ENCODE measurements at regions not wholly inside any gene's neighbourhood (a gene's known extent, or its start where the extent isn't known, plus 50 kb on each side); places are given as distances from the start of the nearest gene placed in this dataset.

DNA sequence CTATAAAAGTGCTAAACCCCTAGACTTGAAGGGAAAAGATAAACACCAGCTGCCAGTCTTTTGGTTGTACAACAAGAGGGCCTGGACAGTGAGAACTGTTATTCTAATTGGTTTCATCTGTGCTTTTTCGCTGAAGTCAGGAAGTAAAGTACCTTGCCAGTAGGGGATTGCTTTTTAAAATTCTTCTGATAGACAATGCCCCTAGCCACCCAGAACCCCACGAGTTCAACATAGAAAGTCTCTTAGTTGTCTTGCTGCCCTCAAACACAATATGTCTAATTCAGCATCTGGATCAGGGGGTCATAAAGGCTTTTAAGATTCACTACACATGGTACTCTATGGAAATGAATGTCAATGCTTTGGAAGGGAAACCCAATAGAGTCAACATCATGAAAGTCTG is 289.2 kb downstream of the TBX15 start:
- Histone ChIP-seq H3K79me2 (ENCODE audit: insufficient read depth, low read length) (no peaks in the 10 kb centered on the region), H3K27me3 (ENCODE audit: control insufficient read depth in 1 of 2, insufficient read depth in 2 of 2, low read length in 2 of 2) (no peaks in the 10 kb centered on the region), H4K20me1 (ENCODE audit: insufficient read depth, low read length) (no peaks in the 10 kb centered on the region), H3K4me3 (replicated peaks in 1 of 3; ENCODE audit: insufficient read depth in 1 of 3, low read depth in 2 of 3, low read length in 3 of 3) (no peak overlapping the region), H3K27ac (ENCODE audit: extremely low read length, insufficient read depth, low read length) (no peak overlapping the region), H3K36me3 (replicated peaks in 1 of 2; ENCODE audit: control insufficient read depth in 1 of 2, insufficient read depth in 2 of 2, low read length in 2 of 2) (no peaks in the 10 kb centered on the region), H3K4me1 (ENCODE audit: insufficient read depth, low read length) (no peaks in the 10 kb centered on the region), H2AFZ (ENCODE audit: low read length) (no peak overlapping the region), H3K9ac (ENCODE audit: insufficient read depth, low read depth, low read length) (no peak overlapping the region), H3K9me3 (ENCODE audit: low read length) (no peaks in the 10 kb centered on the region), H3K4me2 (ENCODE audit: low read depth, low read length) (no peak overlapping the region)
- intact Hi-C loops (cut with micrococcal nuclease; ENCODE audit: unreplicated experiment), result no loop called here
- 13% methylated on average over 2 of the region's 2 CpGs for WGBS (ENCODE audit: low lambda C conversion rate)
- FAIRE-seq (no peak), DNase-seq (ENCODE audit: low spot score) (no peak), ATAC-seq (no peak)
- no peak for TF ChIP-seq ZNF660 (CRISPR knock-in tag; IDR thresholded peaks at IDR 0.05; ENCODE audit: borderline replicate concordance, low read depth)
- no peak for TF ChIP-seq STAT6 (CRISPR knock-in tag; IDR thresholded peaks at IDR 0.05; ENCODE audit: borderline replicate concordance)
- in situ Hi-C loops (cut with HindIII; ENCODE audit: extremely low pct_ligation_motif_present, low pct_unique_long_range_greater_than_20kb), result no loop called here
- ChIA-PET CTCF (ENCODE audit: low intra/inter-chr PET ratio, low total read pairs) (no interaction called here), POLR2A (no interaction called here)
- BruUV-seq (replicated peaks), result no TSS peak

GRCh38 chr1:118692143-118692542 is 296.0 kb downstream of the TBX15 start:
- DNase-seq (ENCODE audit: low spot score) (no peak), ATAC-seq (no peak), FAIRE-seq (no peak)
- Histone ChIP-seq H3K4me3 (replicated peaks in 1 of 3; ENCODE audit: insufficient read depth in 1 of 3, low read depth in 2 of 3, low read length in 3 of 3) (no peak overlapping the region), H3K27ac (ENCODE audit: extremely low read length, insufficient read depth, low read length) (no peak overlapping the region), H2AFZ (ENCODE audit: low read length) (no peak overlapping the region), H3K9me3 (ENCODE audit: low read length) (no peaks in the 10 kb centered on the region), H3K27me3 (ENCODE audit: control insufficient read depth in 1 of 2, insufficient read depth in 2 of 2, low read length in 2 of 2) (no peaks in the 10 kb centered on the region), H3K79me2 (ENCODE audit: insufficient read depth, low read length) (no peaks in the 10 kb centered on the region), H3K4me1 (ENCODE audit: insufficient read depth, low read length) (no peaks in the 10 kb centered on the region), H4K20me1 (ENCODE audit: insufficient read depth, low read length) (no peaks in the 10 kb centered on the region), H3K4me2 (ENCODE audit: low read depth, low read length) (no peak overlapping the region), H3K9ac (ENCODE audit: insufficient read depth, low read depth, low read length) (no peak overlapping the region), H3K36me3 (replicated peaks in 1 of 2; ENCODE audit: control insufficient read depth in 1 of 2, insufficient read depth in 2 of 2, low read length in 2 of 2) (no peaks in the 10 kb centered on the region)
- intact Hi-C loops (cut with micrococcal nuclease; ENCODE audit: unreplicated experiment) (no loop called here), in situ Hi-C loops (cut with HindIII; ENCODE audit: extremely low pct_ligation_motif_present, low pct_unique_long_range_greater_than_20kb) (no loop called here)
- ChIA-PET CTCF (ENCODE audit: low intra/inter-chr PET ratio, low total read pairs) (no interaction called here), POLR2A (no interaction called here)
- no TSS peak for BruUV-seq (replicated peaks)
- WGBS (ENCODE audit: low lambda C conversion rate), result 48% methylated on average over 1 of the region's 1 CpG
- TF ChIP-seq SMARCE1 (IDR thresholded peaks at IDR 0.05; ENCODE audit: borderline replicate concordance) (no peak), SNAPC5 (CRISPR knock-in tag; IDR thresholded peaks at IDR 0.05; ENCODE audit: borderline replicate concordance) (no peak), CENPBD1 (CRISPR knock-in tag; IDR thresholded peaks at IDR 0.05; ENCODE audit: borderline replicate concordance, low read depth) (no peak), MAFK (conservative IDR thresholded peaks at IDR 0.05 in 1 of 2, IDR thresholded peaks at IDR 0.05 in 1 of 2; ENCODE audit: low read length in 2 of 2) (no peak), ZNF775 (CRISPR knock-in tag; IDR thresholded peaks at IDR 0.05; ENCODE audit: borderline replicate concordance) (no peak), CREB1 (IDR thresholded peaks at IDR 0.05) (peak; percentile 40), CREB1 (CRISPR knock-in tag; IDR thresholded peaks at IDR 0.05) (no peak), ZNF343 (CRISPR knock-in tag; IDR thresholded peaks at IDR 0.05) (no peak), ATF7 (IDR thresholded peaks at IDR 0.05) (peak; percentile 93), ATF7 (CRISPR knock-in tag; IDR thresholded peaks at IDR 0.05) (no peak), AGO2 (optimal IDR thresholded peaks at IDR 0.05; ENCODE audit: low read depth, low read length) (no peak), ZNF468 (CRISPR knock-in tag; IDR thresholded peaks at IDR 0.05) (no peak), ZNF883 (CRISPR knock-in tag; IDR thresholded peaks at IDR 0.05; ENCODE audit: not compliant biosample characterization) (no peak), ZBTB38 (CRISPR knock-in tag; IDR thresholded peaks at IDR 0.05) (no peak)
- TF ChIP-seq, protein P1, sequence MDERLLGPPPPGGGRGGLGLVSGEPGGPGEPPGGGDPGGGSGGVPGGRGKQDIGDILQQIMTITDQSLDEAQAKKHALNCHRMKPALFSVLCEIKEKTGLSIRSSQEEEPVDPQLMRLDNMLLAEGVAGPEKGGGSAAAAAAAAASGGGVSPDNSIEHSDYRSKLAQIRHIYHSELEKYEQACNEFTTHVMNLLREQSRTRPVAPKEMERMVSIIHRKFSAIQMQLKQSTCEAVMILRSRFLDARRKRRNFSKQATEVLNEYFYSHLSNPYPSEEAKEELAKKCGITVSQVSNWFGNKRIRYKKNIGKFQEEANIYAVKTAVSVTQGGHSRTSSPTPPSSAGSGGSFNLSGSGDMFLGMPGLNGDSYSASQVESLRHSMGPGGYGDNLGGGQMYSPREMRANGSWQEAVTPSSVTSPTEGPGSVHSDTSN (CRISPR knock-in tag; IDR thresholded peaks at IDR 0.05), result no peak
